ENCODE measurements at regions not wholly inside any gene's neighbourhood (a gene's known extent, or its start where the extent isn't known, plus 50 kb on each side); places are given as distances from the start of the nearest gene placed in this dataset.
A peak's percentile ranks its signal among the peaks of the same experiment; 100 is the strongest.

GRCh38 chr14:34051966-34052657 lies 101.2 kb upstream of the EGLN3 start (continued):
- TF ChIP-seq MXD4 (CRISPR knock-in tag; IDR thresholded peaks at IDR 0.05) (peak; percentile 23; the same call in 1 of the 2 replicates), IRF9 (CRISPR knock-in tag; IDR thresholded peaks at IDR 0.05; ENCODE audit: borderline replicate concordance) (no peak), TFAP4 (IDR thresholded peaks at IDR 0.05; ENCODE audit: borderline replicate concordance, low read depth) (peak; percentile 74; the same call in 1 of the 2 replicates), YY1 (IDR thresholded peaks at IDR 0.05; ENCODE audit: insufficient read depth, insufficient replicate concordance, low read depth, low read length) (no peak), RAD21 (CRISPR knock-in tag; IDR thresholded peaks at IDR 0.05) (no peak), NCOA5 (CRISPR knock-in tag; IDR thresholded peaks at IDR 0.05) (no peak), RFXANK (CRISPR knock-in tag; IDR thresholded peaks at IDR 0.05) (no peak), KLF16 (CRISPR knock-in tag; IDR thresholded peaks at IDR 0.05) (peak in 1 of 2 experiments; percentile 59; a peak in 2 of 4 replicates), SNAPC2 (CRISPR knock-in tag; IDR thresholded peaks at IDR 0.05) (no peak), ZNF12 (CRISPR knock-in tag; IDR thresholded peaks at IDR 0.05) (peak; percentile 95), MLXIP (CRISPR knock-in tag; IDR thresholded peaks at IDR 0.05; ENCODE audit: borderline replicate concordance) (no peak), MXD1 (CRISPR knock-in tag; IDR thresholded peaks at IDR 0.05) (no peak), BORCS8-MEF2B (CRISPR knock-in tag; IDR thresholded peaks at IDR 0.05) (no peak), HNRNPL (IDR thresholded peaks at IDR 0.05; ENCODE audit: low read depth, low read length) (no peak), ARNTL (CRISPR knock-in tag; IDR thresholded peaks at IDR 0.05) (0 out of 2 replicates have a peak, but pooled peaks have one; percentile 42), SNAPC5 (CRISPR knock-in tag; IDR thresholded peaks at IDR 0.05; ENCODE audit: borderline replicate concordance) (no peak), ZNF678 (CRISPR knock-in tag; IDR thresholded peaks at IDR 0.05) (no peak), SMAD3 (CRISPR knock-in tag; IDR thresholded peaks at IDR 0.05) (peak; percentile 12; the same call in 1 of the 2 replicates), JUND (CRISPR knock-in tag; IDR thresholded peaks at IDR 0.05) (no peak), ZNF333 (CRISPR knock-in tag; IDR thresholded peaks at IDR 0.05; ENCODE audit: borderline replicate concordance) (no peak), ZNF7 (CRISPR knock-in tag; IDR thresholded peaks at IDR 0.05) (no peak), KAT2B (IDR thresholded peaks at IDR 0.05; ENCODE audit: borderline replicate concordance, low read depth, low read length) (no peak), MLX (CRISPR knock-in tag; IDR thresholded peaks at IDR 0.05) (no peak), EZH2 (conservative IDR thresholded peaks at IDR 0.05; ENCODE audit: low read depth, low read length) (no peak), CCAR2 (optimal IDR thresholded peaks at IDR 0.05; ENCODE audit: low read depth, low read length) (no peak), SRSF4 (IDR thresholded peaks at IDR 0.05; ENCODE audit: low read depth, low read length, poor library complexity, severe bottlenecking) (no peak)

Data from HepG2 (cell line).